Stomach (tissue), 8 donors: ENCODE measurements at regions not wholly inside any gene's neighbourhood (a gene's known extent, or its start where the extent isn't known, plus 50 kb on each side); places are given as distances from the start of the nearest gene placed in this dataset.

ENCODE experiments used
- DNase-seq, 2 donors: peaks; one replicate each; pipeline versions ENCODE4 v3.0.0 to v3.0.0-alpha.2; 2013 to 2019
- H3K27ac ChIP-seq, 5 donors: fragments of 200-600 bp in 4 of 5; sonication (generic) in 4 of 5; one replicate each; pipeline ENCODE4 v1.5.1; 2013 to 2019; ENCODE audit warnings: mild to moderate bottlenecking in 1 of 5, moderate library complexity in 1 of 5
- H3K27me3 ChIP-seq, 3 donors: fragments of 200-600 bp; sonication (generic); one replicate each; pipeline ENCODE4 v1.5.1; 2017 to 2019; ENCODE audit warnings: mixed run types in 1 of 3
- H3K36me3 ChIP-seq, 4 donors: fragments of 200-600 bp; sonication (generic); 1 replicate in 3 of 4; 2 replicates in 1 of 4; pipeline ENCODE4 v1.5.1; 2016 to 2019
- H3K4me1 ChIP-seq, 4 donors: fragments of 200-600 bp; sonication (generic); one replicate each; pipeline ENCODE4 v1.5.1; 2016 to 2019
- H3K4me3 ChIP-seq, 4 donors: fragments of 200-600 bp; sonication (generic) in 3 of 4; one replicate each; pipeline ENCODE4 v1.5.1; 2016 to 2019; ENCODE audit warnings: mild to moderate bottlenecking in 1 of 4
- H3K9me3 ChIP-seq, 4 donors: fragments of 200-600 bp; sonication (generic); one replicate each; pipeline ENCODE4 v1.5.1; 2016 to 2019
- EP300 ChIP-seq: sonication (generic); formaldehyde crosslinking; IDR thresholded peaks from one replicate; pipeline ENCODE4 v1.6.1; 2017; ENCODE audit warnings: antibody characterized with exemption
- POLR2A ChIP-seq, 4 donors: fragments of 450-650 bp; IDR thresholded peaks; one replicate each; pipeline ENCODE4 v1.6.1; 2016; ENCODE audit warnings: antibody characterized with exemption in 4 of 4, control low read depth in 2 of 4, mild to moderate bottlenecking in 1 of 4, moderate library complexity in 1 of 4
- POLR2AphosphoS5 ChIP-seq, 3 donors: sonication (generic); formaldehyde crosslinking; IDR thresholded peaks; one replicate each; pipeline ENCODE4 v1.6.1; 2016; ENCODE audit warnings: antibody characterized with exemption in 3 of 3
- WGBS, 5 donors: extraction: QIAGEN DNeasy Blood & Tissue Kit in 3 of 5; methylation state at CpG; one replicate each; pipeline versions ENCODE4 v1.1.5 to v1.1.7; 2013 to 2018; 5-methylcytosine and 5-hydroxymethylcytosine counted together
- intact Hi-C: fragments of 100-400 bp; cut with DNase I; formaldehyde crosslinking; loops from one replicate; pipeline ENCODE4 v1.15.1; 2023; ENCODE audit warnings: low total_unique reads
- TF ChIP-seq, protein P1 (sequence below), 7 experiments: fragments of 450-650 bp in 4 of 7; fragments of 200-600 bp in 3 of 7; sonication (generic) in 3 of 7; IDR thresholded peaks; one replicate each; pipeline ENCODE4 v1.5.1; 2016 to 2019; ENCODE audit warnings: antibody characterized with exemption in 7 of 7, control low read depth in 2 of 7, mild to moderate bottlenecking in 1 of 7
- donor health status: healthy with polysubstance abuse.
- donor health status: Bipolar disorder and iron deficiency.
- donor health status: healthy.

DNA sequence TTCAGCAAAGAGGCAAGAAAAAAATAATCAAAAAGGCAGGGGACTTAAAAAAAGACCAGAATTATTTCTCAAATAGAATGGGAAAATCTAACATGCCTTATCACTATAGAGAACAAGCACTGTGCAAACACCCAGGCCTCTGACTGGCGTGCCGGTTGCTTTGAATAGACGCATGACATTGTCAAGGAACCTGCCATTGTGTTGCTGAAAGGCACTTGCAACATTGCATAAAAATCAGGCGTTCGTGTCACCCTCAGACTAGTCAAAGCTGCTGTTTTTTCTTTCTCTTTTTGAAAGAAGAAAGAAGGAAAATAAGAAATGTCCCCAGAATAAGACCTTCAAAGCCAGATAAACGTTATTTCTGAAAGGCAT, 549.3 kb upstream of the CADM1 start:
- Histone ChIP-seq H3K36me3 (no peaks in the 10 kb centered on the region), H3K4me3 (no peak overlapping the region), H3K27me3 (peaks cover 0 to 9% (median 4%) of the 10 kb centered on the region in 3 donors), H3K27ac (no peak overlapping the region), H3K9me3 (no peaks in the 10 kb centered on the region), H3K4me1 (no peaks in the 10 kb centered on the region)
- 24 to 40% (median 37%) methylated on average over 6 of the region's 6 CpGs for WGBS, 5 donors
- no peak for TF ChIP-seq POLR2AphosphoS5 (IDR thresholded peaks at IDR 0.05)
- TF ChIP-seq EP300: no peak
- no peak for TF ChIP-seq POLR2A (IDR thresholded peaks at IDR 0.05)
- intact Hi-C loops: no loop called here
- DNase-seq: peak in 1 of 2 donors; percentile 57

DNA sequence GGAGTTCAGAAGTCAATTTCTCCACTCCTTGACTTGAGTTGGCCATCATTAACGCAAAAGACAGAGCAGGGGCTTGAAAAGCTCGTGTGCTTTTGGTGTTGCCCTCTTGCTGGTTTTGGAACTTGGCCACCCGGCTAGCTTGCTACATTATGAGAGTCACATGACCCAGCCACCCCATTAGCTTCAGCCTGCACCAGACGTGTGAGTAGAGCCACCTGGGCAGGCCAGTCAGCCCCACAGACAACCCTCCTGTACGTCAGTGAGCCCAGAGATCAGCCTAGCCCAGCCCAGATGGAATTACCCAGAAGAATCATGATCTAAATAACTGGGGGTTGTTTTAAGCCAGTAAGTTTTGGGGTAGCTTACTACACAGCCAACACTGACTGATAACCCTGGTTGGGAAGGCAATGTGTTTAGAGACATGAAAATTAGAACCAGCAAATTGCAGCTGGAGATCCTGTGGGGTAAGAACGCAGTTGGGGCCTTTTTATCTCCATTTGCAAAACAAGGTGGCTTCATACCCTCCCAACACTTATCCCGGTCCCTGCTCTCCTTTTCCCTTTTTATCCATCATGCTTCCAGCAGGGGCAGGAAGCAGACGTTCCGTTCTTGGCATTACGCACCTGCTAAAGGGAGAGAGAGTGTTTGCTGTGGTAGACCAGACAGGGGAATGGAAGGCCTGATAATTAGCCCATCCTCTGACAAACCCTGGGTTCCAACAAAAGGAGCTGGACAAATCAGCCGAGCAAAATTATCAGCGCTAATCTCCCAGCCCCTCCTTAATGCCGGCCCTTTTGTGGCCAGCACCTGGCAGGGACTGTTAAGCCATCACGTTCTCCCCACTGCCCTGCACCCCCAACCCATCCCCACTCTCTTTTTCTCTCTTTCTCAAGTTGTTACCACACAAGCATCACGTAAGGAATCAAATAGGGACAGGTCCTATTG, 548.7 kb upstream of the CADM1 start:
- intact Hi-C loops: no loop called here
- TF ChIP-seq POLR2AphosphoS5 (IDR thresholded peaks at IDR 0.05) (no peak), POLR2A (IDR thresholded peaks at IDR 0.05) (no peak), EP300 (no peak)
- TF ChIP-seq, protein P1, sequence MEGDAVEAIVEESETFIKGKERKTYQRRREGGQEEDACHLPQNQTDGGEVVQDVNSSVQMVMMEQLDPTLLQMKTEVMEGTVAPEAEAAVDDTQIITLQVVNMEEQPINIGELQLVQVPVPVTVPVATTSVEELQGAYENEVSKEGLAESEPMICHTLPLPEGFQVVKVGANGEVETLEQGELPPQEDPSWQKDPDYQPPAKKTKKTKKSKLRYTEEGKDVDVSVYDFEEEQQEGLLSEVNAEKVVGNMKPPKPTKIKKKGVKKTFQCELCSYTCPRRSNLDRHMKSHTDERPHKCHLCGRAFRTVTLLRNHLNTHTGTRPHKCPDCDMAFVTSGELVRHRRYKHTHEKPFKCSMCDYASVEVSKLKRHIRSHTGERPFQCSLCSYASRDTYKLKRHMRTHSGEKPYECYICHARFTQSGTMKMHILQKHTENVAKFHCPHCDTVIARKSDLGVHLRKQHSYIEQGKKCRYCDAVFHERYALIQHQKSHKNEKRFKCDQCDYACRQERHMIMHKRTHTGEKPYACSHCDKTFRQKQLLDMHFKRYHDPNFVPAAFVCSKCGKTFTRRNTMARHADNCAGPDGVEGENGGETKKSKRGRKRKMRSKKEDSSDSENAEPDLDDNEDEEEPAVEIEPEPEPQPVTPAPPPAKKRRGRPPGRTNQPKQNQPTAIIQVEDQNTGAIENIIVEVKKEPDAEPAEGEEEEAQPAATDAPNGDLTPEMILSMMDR (IDR thresholded peaks at IDR 0.05): no peak
- 32 to 52% (median 47%) methylated on average over 15 of the region's 15 CpGs for WGBS, 5 donors

DNA sequence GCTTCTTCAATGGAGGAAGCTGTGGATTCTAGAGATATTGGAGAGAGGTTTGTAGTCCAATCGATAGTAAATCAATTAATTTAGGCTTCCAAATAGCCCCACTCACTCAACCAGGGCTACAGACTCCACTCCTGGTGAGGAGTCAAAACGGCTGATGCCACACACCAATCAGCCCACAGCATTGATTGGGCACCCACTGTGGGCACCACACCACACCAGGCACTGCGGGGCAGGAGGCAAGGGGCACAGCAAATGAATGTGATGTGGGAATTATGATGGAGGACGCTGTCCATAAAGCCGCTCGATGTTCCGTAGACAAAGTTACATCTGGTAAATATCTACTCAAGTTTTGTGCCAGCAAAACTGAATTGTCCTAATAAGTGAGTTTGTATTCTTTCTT, 547.3 kb upstream of the CADM1 start:
- Histone ChIP-seq H3K36me3 (no peaks in the 10 kb centered on the region), H3K9me3 (no peaks in the 10 kb centered on the region), H3K27me3 (peaks cover 0 to 9% (median 4%) of the 10 kb centered on the region in 3 donors), H3K4me3 (no peak overlapping the region), H3K27ac (no peak overlapping the region), H3K4me1 (no peaks in the 10 kb centered on the region)
- TF ChIP-seq EP300 (no peak), POLR2A (IDR thresholded peaks at IDR 0.05) (no peak), POLR2AphosphoS5 (IDR thresholded peaks at IDR 0.05) (no peak)
- TF ChIP-seq, protein P1 (IDR thresholded peaks at IDR 0.05): no peak
- no peak for DNase-seq
- 85 to 93% (median 90%) methylated on average over 7 of the region's 7 CpGs for WGBS, 5 donors
- intact Hi-C loops: no loop called here

More for the DNA sequence above, 548.7 kb upstream of the CADM1 start:
- peaks cover 0 to 9% (median 4%) of the 10 kb centered on the region in 3 donors for H3K27me3 ChIP-seq
- no peaks in the 10 kb centered on the region for H3K36me3 ChIP-seq
- H3K4me1 ChIP-seq: no peaks in the 10 kb centered on the region
- no peak overlapping the region for H3K27ac ChIP-seq
- H3K4me3 ChIP-seq: no peak overlapping the region
- no peak for DNase-seq
- H3K9me3 ChIP-seq: no peaks in the 10 kb centered on the region

DNA sequence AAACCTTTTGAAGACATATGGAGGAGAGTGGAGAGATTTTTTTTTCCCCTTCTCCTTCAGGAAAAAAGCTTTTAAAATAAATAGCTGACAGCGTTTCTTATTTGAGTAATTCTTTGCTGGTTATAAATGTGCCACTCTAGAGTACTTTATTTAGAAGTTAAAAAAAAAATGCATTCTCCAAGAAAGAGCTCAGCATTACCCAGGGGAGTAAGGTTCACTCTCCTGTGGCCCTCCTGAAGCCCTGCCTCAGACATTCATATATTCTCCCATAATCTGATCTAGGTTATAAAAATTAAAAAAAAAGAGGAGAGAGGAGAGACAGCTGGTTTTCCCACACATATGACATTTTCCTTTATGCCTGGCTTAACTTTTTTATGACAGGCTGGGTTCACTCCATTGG, 545.2 kb upstream of the CADM1 start:
- no peak for DNase-seq
- WGBS, 5 donors: 24 to 56% (median 43%) methylated on average over 1 of the region's 1 CpG
- TF ChIP-seq EP300 (no peak), POLR2AphosphoS5 (IDR thresholded peaks at IDR 0.05) (no peak), POLR2A (IDR thresholded peaks at IDR 0.05) (no peak)
- TF ChIP-seq, protein P1 (IDR thresholded peaks at IDR 0.05): no peak
- no peaks in the 10 kb centered on the region for H3K36me3 ChIP-seq
- no peaks in the 10 kb centered on the region for H3K9me3 ChIP-seq
- H3K4me1 ChIP-seq: no peaks in the 10 kb centered on the region
- H3K27me3 ChIP-seq: peaks cover 0 to 10% (median 2%) of the 10 kb centered on the region in 3 donors
- H3K4me3 ChIP-seq: no peak overlapping the region
- intact Hi-C loops: no loop called here
- no peak overlapping the region for H3K27ac ChIP-seq

DNA sequence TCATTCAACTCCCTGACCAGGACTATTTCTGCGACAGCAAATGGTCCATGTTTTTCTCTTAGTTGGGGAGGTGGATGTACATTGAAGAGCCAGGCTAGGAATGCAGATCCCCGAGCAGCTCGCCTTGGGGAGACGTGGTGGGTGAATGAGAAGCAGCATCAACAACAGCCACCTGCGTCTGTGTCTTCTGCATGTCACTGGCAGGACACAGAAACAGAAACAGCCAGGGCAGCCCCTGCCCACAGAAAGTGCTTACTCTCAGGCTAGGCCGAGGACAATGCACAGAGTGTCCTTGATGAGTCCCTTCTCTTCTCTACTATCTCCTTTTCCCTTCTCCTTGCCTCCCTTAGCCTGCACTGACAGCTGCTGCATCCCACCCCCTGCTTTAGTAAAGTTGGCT, 541.9 kb upstream of the CADM1 start:
- TF ChIP-seq EP300 (no peak), POLR2A (IDR thresholded peaks at IDR 0.05) (no peak), POLR2AphosphoS5 (IDR thresholded peaks at IDR 0.05) (no peak)
- TF ChIP-seq, protein P1 (IDR thresholded peaks at IDR 0.05): no peak
- intact Hi-C loops: no loop called here
- Histone ChIP-seq H3K36me3 (no peaks in the 10 kb centered on the region), H3K27me3 (peaks cover 0 to 6% (median 0%) of the 10 kb centered on the region in 3 donors), H3K27ac (no peak overlapping the region), H3K4me1 (no peaks in the 10 kb centered on the region), H3K4me3 (no peak overlapping the region), H3K9me3 (no peaks in the 10 kb centered on the region)
- DNase-seq: no peak
- 85 to 93% (median 91%) methylated on average over 6 of the region's 6 CpGs for WGBS, 5 donors
